Stomach (tissue), 8 donors: ENCODE measurements at regions not wholly inside any gene's neighbourhood (a gene's known extent, or its start where the extent isn't known, plus 50 kb on each side); places are given as distances from the start of the nearest gene placed in this dataset.

Source experiments
- DNase-seq, 2 donors: peaks; one replicate each; pipeline versions ENCODE4 v3.0.0 to v3.0.0-alpha.2; 2013 to 2019
- H3K27ac ChIP-seq, 5 donors: fragments of 200-600 bp in 4 of 5; sonication (generic) in 4 of 5; one replicate each; pipeline ENCODE4 v1.5.1; 2013 to 2019; ENCODE audit warnings: mild to moderate bottlenecking in 1 of 5, moderate library complexity in 1 of 5
- H3K27me3 ChIP-seq, 3 donors: fragments of 200-600 bp; sonication (generic); one replicate each; pipeline ENCODE4 v1.5.1; 2017 to 2019; ENCODE audit warnings: mixed run types in 1 of 3
- H3K36me3 ChIP-seq, 4 donors: fragments of 200-600 bp; sonication (generic); 1 replicate in 3 of 4; 2 replicates in 1 of 4; pipeline ENCODE4 v1.5.1; 2016 to 2019
- H3K4me1 ChIP-seq, 4 donors: fragments of 200-600 bp; sonication (generic); one replicate each; pipeline ENCODE4 v1.5.1; 2016 to 2019
- H3K4me3 ChIP-seq, 4 donors: fragments of 200-600 bp; sonication (generic) in 3 of 4; one replicate each; pipeline ENCODE4 v1.5.1; 2016 to 2019; ENCODE audit warnings: mild to moderate bottlenecking in 1 of 4
- H3K9me3 ChIP-seq, 4 donors: fragments of 200-600 bp; sonication (generic); one replicate each; pipeline ENCODE4 v1.5.1; 2016 to 2019
- CTCF ChIP-seq, 7 experiments: fragments of 450-650 bp in 4 of 7; fragments of 200-600 bp in 3 of 7; sonication (generic) in 3 of 7; IDR thresholded peaks; one replicate each; pipeline ENCODE4 v1.5.1; 2016 to 2019; ENCODE audit warnings: antibody characterized with exemption in 7 of 7, control low read depth in 2 of 7, mild to moderate bottlenecking in 1 of 7
- EP300 ChIP-seq: sonication (generic); formaldehyde crosslinking; IDR thresholded peaks from one replicate; pipeline ENCODE4 v1.6.1; 2017; ENCODE audit warnings: antibody characterized with exemption
- POLR2A ChIP-seq, 4 donors: fragments of 450-650 bp; IDR thresholded peaks; one replicate each; pipeline ENCODE4 v1.6.1; 2016; ENCODE audit warnings: antibody characterized with exemption in 4 of 4, control low read depth in 2 of 4, mild to moderate bottlenecking in 1 of 4, moderate library complexity in 1 of 4
- POLR2AphosphoS5 ChIP-seq, 3 donors: sonication (generic); formaldehyde crosslinking; IDR thresholded peaks; one replicate each; pipeline ENCODE4 v1.6.1; 2016; ENCODE audit warnings: antibody characterized with exemption in 3 of 3
- WGBS, 5 donors: extraction: QIAGEN DNeasy Blood & Tissue Kit in 3 of 5; methylation state at CpG; one replicate each; pipeline versions ENCODE4 v1.1.5 to v1.1.7; 2013 to 2018; 5-methylcytosine and 5-hydroxymethylcytosine counted together
- intact Hi-C: fragments of 100-400 bp; cut with DNase I; formaldehyde crosslinking; loops from one replicate; pipeline ENCODE4 v1.15.1; 2023; ENCODE audit warnings: low total_unique reads
- donor health status: healthy with polysubstance abuse.
- donor health status: Bipolar disorder and iron deficiency.
- donor health status: healthy.

GRCh38 chr3:1693145-1693544, 405.5 kb upstream of the CNTN4 start:
- WGBS, 5 donors = 49 to 84% (median 64%) methylated on average over 2 of the region's 2 CpGs
- TF ChIP-seq POLR2A (IDR thresholded peaks at IDR 0.05) (no peak), CTCF (IDR thresholded peaks at IDR 0.05) (no peak), POLR2AphosphoS5 (IDR thresholded peaks at IDR 0.05) (no peak)
- peaks cover 0 to 6% (median 2%) of the 10 kb centered on the region in 4 donors for H3K9me3 ChIP-seq
- peaks cover 0 to 5% (median 0%) of the 10 kb centered on the region in 4 donors for H3K4me1 ChIP-seq
- no peak overlapping the region for H3K4me3 ChIP-seq
- intact Hi-C loops = no loop called here
- H3K27ac ChIP-seq = no peak overlapping the region
- no peak for DNase-seq
- no peaks in the 10 kb centered on the region for H3K27me3 ChIP-seq
- no peaks in the 10 kb centered on the region for H3K36me3 ChIP-seq

- H3K27me3 ChIP-seq = no peaks in the 10 kb centered on the region
- WGBS, 5 donors = 30 to 42% (median 36%) methylated on average over 5 of the region's 5 CpGs
- no peaks in the 10 kb centered on the region for H3K36me3 ChIP-seq
- intact Hi-C loops = no loop called here
- H3K9me3 ChIP-seq = peaks cover 0 to 26% (median 8%) of the 10 kb centered on the region in 4 donors
- TF ChIP-seq POLR2A (IDR thresholded peaks at IDR 0.05) (no peak), CTCF (IDR thresholded peaks at IDR 0.05) (no peak), POLR2AphosphoS5 (IDR thresholded peaks at IDR 0.05) (no peak), EP300 (no peak)
- peaks cover 0 to 5% (median 0%) of the 10 kb centered on the region in 4 donors for H3K4me1 ChIP-seq
- no peak overlapping the region for H3K27ac ChIP-seq
- H3K4me3 ChIP-seq = no peak overlapping the region
- no peak for DNase-seq
Measured at GRCh38 chr3:1696669-1697275, 401.9 kb upstream of the CNTN4 start.

GRCh38 chr3:1699361-1699920, 399.2 kb upstream of the CNTN4 start:
- Histone ChIP-seq H3K4me3 (no peak overlapping the region), H3K4me1 (peaks cover 0 to 5% (median 0%) of the 10 kb centered on the region in 4 donors), H3K9me3 (peaks cover 0 to 27% (median 5%) of the 10 kb centered on the region in 4 donors), H3K27ac (no peak overlapping the region), H3K36me3 (no peaks in the 10 kb centered on the region), H3K27me3 (no peaks in the 10 kb centered on the region)
- TF ChIP-seq POLR2AphosphoS5 (IDR thresholded peaks at IDR 0.05) (no peak), POLR2A (IDR thresholded peaks at IDR 0.05) (no peak), EP300 (no peak), CTCF (IDR thresholded peaks at IDR 0.05) (no peak)
- 82 to 92% (median 89%) methylated on average over 8 to 17 of the region's 17 CpGs for WGBS, 5 donors
- no peak for DNase-seq
- intact Hi-C loops = no loop called here

GRCh38 chr3:1700650-1701049, 398.0 kb upstream of the CNTN4 start:
- H3K27ac ChIP-seq = no peak overlapping the region

More at GRCh38 chr3:1700650-1701049, 398.0 kb upstream of the CNTN4 start:
- 65 to 88% (median 77%) methylated on average over 5 of the region's 5 CpGs for WGBS, 5 donors
- no peak overlapping the region for H3K4me3 ChIP-seq
- H3K27me3 ChIP-seq = no peaks in the 10 kb centered on the region
- intact Hi-C loops = no loop called here
- H3K4me1 ChIP-seq = peaks cover 0 to 5% (median 0%) of the 10 kb centered on the region in 4 donors
- TF ChIP-seq POLR2A (IDR thresholded peaks at IDR 0.05) (no peak), CTCF (IDR thresholded peaks at IDR 0.05) (no peak), POLR2AphosphoS5 (IDR thresholded peaks at IDR 0.05) (no peak)
- peaks cover under 1 to 37% (median 10%) of the 10 kb centered on the region in 4 donors for H3K9me3 ChIP-seq
- H3K36me3 ChIP-seq = no peaks in the 10 kb centered on the region
- no peak for DNase-seq
